Omental fat pad (tissue), 3 donors: ENCODE measurements at regions not wholly inside any gene's neighbourhood (a gene's known extent, or its start where the extent isn't known, plus 50 kb on each side); places are given as distances from the start of the nearest gene placed in this dataset.

ENCODE experiments used
- ATAC-seq: fragments of 150-250 bp; one replicate; pipeline ENCODE4 v1.9.1; 2016; ENCODE audit warnings: mild to moderate bottlenecking, moderate library complexity; ENCODE audit not compliant: low FRiP score
- DNase-seq: peaks from one replicate; pipeline ENCODE4 v3.0.0-alpha.2; 2019; ENCODE audit warnings: low spot score
- CTCF ChIP-seq, 3 donors: fragments of 450-650 bp; IDR thresholded peaks; one replicate each; pipeline ENCODE4 v1.5.1; 2016 to 2017; ENCODE audit warnings: antibody characterized with exemption in 3 of 3, mild to moderate bottlenecking in 3 of 3, moderate library complexity in 2 of 3

- DNase-seq (no peak), ATAC-seq (no peak)
- TF ChIP-seq CTCF (IDR thresholded peaks at IDR 0.05): no peak
Measured at GRCh38 chr2:225165052-225165451, 122.8 kb upstream of the DOCK10 start.

GRCh38 chr2:225164401-225165050 lies 122.3 kb upstream of the DOCK10 start:
- DNase-seq (no peak), ATAC-seq (no peak)
- TF ChIP-seq CTCF (IDR thresholded peaks at IDR 0.05): no peak

- DNase-seq (no peak), ATAC-seq (no peak)
- no peak for TF ChIP-seq CTCF (IDR thresholded peaks at IDR 0.05)
Measured at GRCh38 chr2:225158360-225158759, 116.1 kb upstream of the DOCK10 start.

GRCh38 chr2:225156853-225157451 lies 114.7 kb upstream of the DOCK10 start:
- no peak for TF ChIP-seq CTCF (IDR thresholded peaks at IDR 0.05)
- ATAC-seq (no peak), DNase-seq (no peak)

- no peak for TF ChIP-seq CTCF (IDR thresholded peaks at IDR 0.05)
- DNase-seq: no peak
- ATAC-seq: no peak
Measured at GRCh38 chr2:225140723-225141122, 98.5 kb upstream of the DOCK10 start.

- DNase-seq (no peak), ATAC-seq (no peak)
- no peak for TF ChIP-seq CTCF (IDR thresholded peaks at IDR 0.05)
Measured at GRCh38 chr2:225137971-225138370, 95.7 kb upstream of the DOCK10 start.

GRCh38 chr2:225136552-225136951 lies 94.3 kb upstream of the DOCK10 start:
- no peak for DNase-seq
- ATAC-seq: no peak
- no peak for TF ChIP-seq CTCF (IDR thresholded peaks at IDR 0.05)
